ENCODE measurements at regions not wholly inside any gene's neighbourhood (a gene's known extent, or its start where the extent isn't known, plus 50 kb on each side); places are given as distances from the start of the nearest gene placed in this dataset.
A peak's percentile ranks its signal among the peaks of the same experiment; 100 is the strongest.

DNA sequence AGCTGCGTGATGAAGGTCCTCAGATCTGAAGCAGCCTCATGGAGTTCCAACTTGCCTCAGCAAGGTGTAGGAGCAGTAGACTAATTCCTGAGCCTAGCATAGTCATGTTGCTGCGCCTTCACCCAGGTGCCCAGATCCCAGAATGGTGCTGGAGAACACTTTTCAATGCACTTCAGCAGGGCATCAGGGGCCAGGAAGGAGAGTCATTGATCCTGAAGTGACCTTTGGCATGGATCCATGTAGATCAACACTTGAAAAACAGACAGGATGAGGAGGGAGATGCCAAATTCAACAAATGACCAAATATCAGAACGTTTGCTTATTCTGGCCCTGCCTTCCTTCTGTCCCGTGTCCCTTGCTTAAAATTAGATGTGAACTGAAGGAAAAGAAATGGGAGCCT, 91.9 kb downstream of the LEPR start:
- CTCF ChIA-PET (ENCODE audit: partially characterized antibody), result no interaction called here
- intact Hi-C loops (cut with micrococcal nuclease), result no loop called here
- peaks cover 0 to 7% (median 0%) of the 10 kb centered on the region in 8 donors for H3K9me3 Mint-ChIP-seq

DNA sequence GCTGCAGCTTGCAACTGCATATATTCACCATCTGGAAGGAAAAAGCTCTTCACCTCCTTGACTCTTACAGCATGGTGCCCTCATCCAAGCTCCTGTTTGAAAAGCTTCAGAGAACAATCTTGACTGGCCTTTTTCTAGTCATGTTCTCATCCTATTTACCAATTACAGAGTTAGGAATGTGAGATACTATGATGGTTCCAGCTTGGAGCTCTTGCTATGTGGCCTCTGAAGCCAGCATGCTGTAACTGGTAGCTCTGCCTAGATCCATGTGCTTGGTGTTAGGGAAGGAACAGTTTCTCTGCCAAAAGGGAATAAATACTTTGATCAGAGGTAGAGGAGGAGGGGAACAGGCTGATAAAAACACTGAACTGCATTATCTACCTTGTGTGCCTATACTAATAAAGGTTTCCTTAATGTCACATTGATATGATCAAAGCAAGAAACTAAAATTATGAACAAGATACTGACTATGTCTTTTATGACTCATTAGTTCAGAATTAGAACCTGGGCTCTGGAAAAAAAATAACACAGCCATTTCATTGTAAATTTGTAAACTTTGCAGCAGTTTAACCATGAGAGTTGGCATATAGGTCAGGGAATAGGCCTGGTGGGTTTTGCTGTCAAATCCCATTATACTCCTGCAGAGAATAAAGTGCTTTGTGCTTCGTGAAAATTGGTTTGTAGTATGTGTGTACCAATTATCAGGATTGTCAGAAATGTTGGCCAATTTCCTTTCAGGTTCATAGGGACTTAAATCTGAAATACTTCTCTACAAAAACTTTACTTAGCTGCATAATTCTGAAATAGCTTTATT, 92.7 kb downstream of the LEPR start:
- Histone ChIP-seq H3K27ac (ENCODE audit: low read depth, low read length) (no peak overlapping the region), H3K27me3 (ENCODE audit: insufficient read depth, low read length) (no peaks in the 10 kb centered on the region), H3K36me3 (ENCODE audit: insufficient read depth, low read length) (no peaks in the 10 kb centered on the region), H3K9me3 (ENCODE audit: control insufficient read depth in 1 of 2, low read length in 2 of 2) (no peaks in the 10 kb centered on the region), H3K4me3 (ENCODE audit: low read length in 2 of 2) (no peak overlapping the region), H3K4me1 (ENCODE audit: insufficient read depth, low read length) (no peaks in the 10 kb centered on the region)
- DNase-seq, result no peak
- Mint-ChIP-seq H3K4me1 (no peaks in the 10 kb centered on the region), H3K27me3 (no peaks in the 10 kb centered on the region), H3K9me3 (peaks cover 0 to 3% (median 0%) of the 10 kb centered on the region in 8 donors), H3K4me3 (no peak overlapping the region), H3K36me3 (no peaks in the 10 kb centered on the region), H3K27ac (no peak overlapping the region)
- ChIA-PET CTCF (ENCODE audit: partially characterized antibody) (no interaction called here), POLR2A (ENCODE audit: partially characterized antibody) (no interaction called here)
- intact Hi-C loops (cut with micrococcal nuclease), result no loop called here

More for the DNA sequence above, 91.9 kb downstream of the LEPR start:
- H3K4me1 ChIP-seq (ENCODE audit: insufficient read depth, low read length), result no peaks in the 10 kb centered on the region
- no peaks in the 10 kb centered on the region for H3K27me3 Mint-ChIP-seq
- H3K27ac ChIP-seq (ENCODE audit: low read depth, low read length), result no peak overlapping the region
- no peak overlapping the region for H3K4me3 ChIP-seq (ENCODE audit: low read length in 2 of 2)
- no peaks in the 10 kb centered on the region for H3K9me3 ChIP-seq (ENCODE audit: control insufficient read depth in 1 of 2, low read length in 2 of 2)
- H3K4me3 Mint-ChIP-seq, result no peak overlapping the region
- H3K36me3 ChIP-seq (ENCODE audit: insufficient read depth, low read length), result no peaks in the 10 kb centered on the region
- no peak for DNase-seq
- H3K36me3 Mint-ChIP-seq, result no peaks in the 10 kb centered on the region
- no peaks in the 10 kb centered on the region for H3K4me1 Mint-ChIP-seq
- H3K27me3 ChIP-seq (ENCODE audit: insufficient read depth, low read length), result no peaks in the 10 kb centered on the region
- POLR2A ChIA-PET (ENCODE audit: partially characterized antibody), result no interaction called here
- H3K27ac Mint-ChIP-seq, result no peak overlapping the region

DNA sequence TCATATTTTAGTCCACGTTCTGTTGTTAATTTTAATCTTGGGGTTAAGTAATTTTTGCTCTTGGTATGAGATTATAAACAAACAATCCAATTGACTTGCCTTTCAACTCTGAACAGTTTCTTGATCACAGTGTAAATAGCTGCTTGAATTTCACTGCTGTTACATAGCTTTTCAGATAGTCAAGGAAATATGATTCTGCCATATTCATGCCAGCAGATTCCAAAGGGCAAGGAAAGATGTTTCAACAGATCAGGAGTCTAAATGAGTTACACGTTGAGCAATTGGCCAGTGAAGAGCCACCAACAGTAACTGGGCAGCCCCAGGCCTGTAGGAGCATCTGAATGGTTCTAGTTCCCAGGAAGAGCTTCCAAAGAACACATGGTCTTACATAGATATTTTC, 93.6 kb downstream of the LEPR start:
- Histone ChIP-seq H3K4me1 (ENCODE audit: insufficient read depth, low read length) (no peaks in the 10 kb centered on the region), H3K9me3 (ENCODE audit: control insufficient read depth in 1 of 2, low read length in 2 of 2) (no peaks in the 10 kb centered on the region), H3K36me3 (ENCODE audit: insufficient read depth, low read length) (no peaks in the 10 kb centered on the region), H3K27ac (ENCODE audit: low read depth, low read length) (no peak overlapping the region), H3K4me3 (ENCODE audit: low read length in 2 of 2) (no peak overlapping the region), H3K27me3 (ENCODE audit: insufficient read depth, low read length) (no peaks in the 10 kb centered on the region)
- no peak overlapping the region for H3K27ac Mint-ChIP-seq
- no peaks in the 10 kb centered on the region for H3K36me3 Mint-ChIP-seq
- no peaks in the 10 kb centered on the region for H3K27me3 Mint-ChIP-seq
- POLR2A ChIA-PET (ENCODE audit: partially characterized antibody), result no interaction called here
- no peak overlapping the region for H3K4me3 Mint-ChIP-seq
- intact Hi-C loops (cut with micrococcal nuclease), result no loop called here
- peaks cover 0 to 2% (median 0%) of the 10 kb centered on the region in 8 donors for H3K9me3 Mint-ChIP-seq
- CTCF ChIA-PET (ENCODE audit: partially characterized antibody), result no interaction called here
- no peak for DNase-seq
- no peaks in the 10 kb centered on the region for H3K4me1 Mint-ChIP-seq

DNA sequence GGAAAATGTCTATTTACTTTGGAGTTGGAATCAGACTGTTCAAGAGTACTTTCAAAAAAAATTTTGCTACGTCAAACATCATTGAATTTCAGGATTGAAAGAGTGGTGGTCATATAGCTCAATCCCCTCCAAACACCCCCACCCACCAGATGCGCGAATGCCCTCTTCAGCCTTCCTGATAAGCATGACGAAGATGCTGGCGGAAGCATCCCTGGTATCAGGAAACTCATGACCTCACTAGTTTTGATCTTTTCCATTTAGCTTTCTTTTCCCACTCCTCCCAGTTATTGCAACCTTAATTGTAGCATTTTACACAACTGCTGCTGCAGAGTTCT, 104.4 kb downstream of the LEPR start:
- POLR2A ChIA-PET (ENCODE audit: partially characterized antibody), result no interaction called here

DNA sequence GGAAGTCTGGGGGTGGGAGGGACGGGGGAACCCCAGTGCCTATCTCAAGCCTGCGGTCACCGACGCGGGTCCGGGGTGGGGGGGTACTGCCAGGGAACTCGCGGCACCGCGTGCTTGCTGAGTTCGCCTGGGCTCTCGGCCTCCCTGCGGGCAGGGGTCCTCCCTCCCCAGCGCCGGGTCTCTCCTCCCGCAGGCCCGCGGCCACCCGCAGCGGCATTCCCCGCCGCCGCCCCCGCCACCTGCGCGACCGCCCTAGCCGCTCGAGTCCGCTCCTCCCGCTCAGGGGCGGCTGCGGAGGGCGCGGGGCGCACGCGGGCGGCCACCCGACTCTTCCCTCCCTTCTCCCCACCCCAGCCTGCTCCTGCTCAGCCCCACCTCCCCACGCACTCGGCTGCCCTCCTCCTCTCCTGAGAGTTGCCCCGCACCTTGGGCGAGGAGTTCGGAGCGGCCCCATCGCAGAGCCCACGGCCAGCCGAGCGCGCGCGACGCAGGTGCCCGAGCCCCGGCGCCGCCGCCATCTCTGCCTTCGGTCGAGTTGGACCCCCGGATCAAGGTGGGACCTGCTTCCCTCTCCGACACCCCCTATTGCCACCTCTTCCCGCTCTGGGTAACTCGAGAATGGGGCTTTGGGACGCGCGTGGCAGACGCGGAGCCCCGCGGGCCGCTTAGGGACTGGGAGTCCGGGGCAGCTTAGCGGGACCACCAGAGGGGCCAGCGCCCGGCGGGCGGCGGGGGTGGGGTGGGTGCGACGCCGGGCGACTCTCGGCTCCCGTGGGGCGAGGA, 105.0 kb downstream of the LEPR start:
- H3K4me3 Mint-ChIP-seq, result peak overlapping the region in 3 of 8 donors; percentile 40 to 67 (median 45)
- Histone ChIP-seq H3K9me3 (ENCODE audit: control insufficient read depth in 1 of 2, low read length in 2 of 2) (no peaks in the 10 kb centered on the region), H3K36me3 (ENCODE audit: insufficient read depth, low read length) (no peaks in the 10 kb centered on the region), H3K4me3 (ENCODE audit: low read length in 2 of 2) (no peak overlapping the region), H3K4me1 (ENCODE audit: insufficient read depth, low read length) (no peaks in the 10 kb centered on the region), H3K27ac (ENCODE audit: low read depth, low read length) (no peak overlapping the region), H3K27me3 (ENCODE audit: insufficient read depth, low read length) (peaks cover 8% of the 10 kb centered on the region)
- H3K4me1 Mint-ChIP-seq, result peaks cover 0 to 5% (median 2%) of the 10 kb centered on the region in 4 donors
- ChIA-PET CTCF (ENCODE audit: partially characterized antibody) (no interaction called here), POLR2A (ENCODE audit: partially characterized antibody) (no interaction called here)
- H3K27ac Mint-ChIP-seq, result no peak overlapping the region
- DNase-seq, result no peak
- peaks cover 26 to 29% of the 10 kb centered on the region in 2 donors for H3K27me3 Mint-ChIP-seq
- H3K36me3 Mint-ChIP-seq, result peaks cover 0 to 22% of the 10 kb centered on the region in 2 donors
- peaks cover 0 to 7% (median 2%) of the 10 kb centered on the region in 8 donors for H3K9me3 Mint-ChIP-seq
- intact Hi-C loops (cut with micrococcal nuclease), result no loop called here

More for the DNA sequence above, 104.4 kb downstream of the LEPR start:
- no peak overlapping the region for H3K27ac ChIP-seq (ENCODE audit: low read depth, low read length)
- no peaks in the 10 kb centered on the region for H3K36me3 ChIP-seq (ENCODE audit: insufficient read depth, low read length)
- H3K4me3 ChIP-seq (ENCODE audit: low read length in 2 of 2), result no peak overlapping the region
- Mint-ChIP-seq H3K27ac (no peak overlapping the region), H3K4me3 (peak overlapping the region in 5 of 8 donors; percentile 18 to 67 (median 45)), H3K36me3 (peaks cover 0 to 22% of the 10 kb centered on the region in 2 donors), H3K9me3 (peaks cover 0 to 7% (median 2%) of the 10 kb centered on the region in 8 donors), H3K27me3 (peaks cover 26 to 29% of the 10 kb centered on the region in 2 donors), H3K4me1 (peaks cover 0 to 5% (median 2%) of the 10 kb centered on the region in 4 donors)
- H3K27me3 ChIP-seq (ENCODE audit: insufficient read depth, low read length), result peaks cover 8% of the 10 kb centered on the region
- no peaks in the 10 kb centered on the region for H3K9me3 ChIP-seq (ENCODE audit: control insufficient read depth in 1 of 2, low read length in 2 of 2)
- DNase-seq, result no peak
- intact Hi-C loops (cut with micrococcal nuclease), result no loop called here
- CTCF ChIA-PET (ENCODE audit: partially characterized antibody), result no interaction called here
- H3K4me1 ChIP-seq (ENCODE audit: insufficient read depth, low read length), result no peaks in the 10 kb centered on the region

DNA sequence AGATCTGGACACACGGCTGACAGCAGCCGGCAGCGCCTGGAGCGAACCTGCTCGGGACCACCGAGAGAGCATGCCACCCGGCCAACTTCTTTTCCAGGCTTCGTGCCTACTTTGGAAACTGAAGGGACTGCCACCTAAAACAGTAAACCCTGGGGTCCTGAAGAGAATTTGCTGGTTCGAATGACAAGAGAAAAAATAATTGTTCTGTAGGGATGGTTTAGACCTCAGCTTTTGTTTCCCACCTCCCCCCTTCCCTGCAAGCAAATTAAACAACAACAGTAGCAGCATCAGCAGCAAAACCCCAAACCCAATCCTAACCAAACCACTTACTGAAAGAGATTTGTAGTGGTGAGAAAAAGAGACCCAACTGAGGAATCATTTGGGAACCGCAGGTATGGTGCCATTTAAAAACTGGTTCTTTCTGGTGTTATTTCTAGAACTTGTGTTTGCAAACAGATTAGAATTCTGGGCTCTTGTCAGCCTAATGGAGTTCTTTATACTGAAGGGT, 105.6 kb downstream of the LEPR start:
- Mint-ChIP-seq H3K4me1 (peaks cover 0 to 5% (median 2%) of the 10 kb centered on the region in 4 donors), H3K27ac (no peak overlapping the region), H3K36me3 (peaks cover 0 to 22% of the 10 kb centered on the region in 2 donors), H3K9me3 (peaks cover 0 to 10% (median 1%) of the 10 kb centered on the region in 8 donors), H3K4me3 (peak overlapping the region in 1 of 8 donors; percentile 20), H3K27me3 (peaks cover 29 to 32% of the 10 kb centered on the region in 2 donors)
- Histone ChIP-seq H3K27me3 (ENCODE audit: insufficient read depth, low read length) (peaks cover 8% of the 10 kb centered on the region), H3K9me3 (ENCODE audit: control insufficient read depth in 1 of 2, low read length in 2 of 2) (no peaks in the 10 kb centered on the region), H3K4me3 (ENCODE audit: low read length in 2 of 2) (no peak overlapping the region), H3K4me1 (ENCODE audit: insufficient read depth, low read length) (no peaks in the 10 kb centered on the region), H3K27ac (ENCODE audit: low read depth, low read length) (no peak overlapping the region), H3K36me3 (ENCODE audit: insufficient read depth, low read length) (no peaks in the 10 kb centered on the region)
- intact Hi-C loops (cut with micrococcal nuclease), result no loop called here
- CTCF ChIA-PET (ENCODE audit: partially characterized antibody), result no interaction called here
- no peak for DNase-seq
- POLR2A ChIA-PET (ENCODE audit: partially characterized antibody), result no interaction called here

DNA sequence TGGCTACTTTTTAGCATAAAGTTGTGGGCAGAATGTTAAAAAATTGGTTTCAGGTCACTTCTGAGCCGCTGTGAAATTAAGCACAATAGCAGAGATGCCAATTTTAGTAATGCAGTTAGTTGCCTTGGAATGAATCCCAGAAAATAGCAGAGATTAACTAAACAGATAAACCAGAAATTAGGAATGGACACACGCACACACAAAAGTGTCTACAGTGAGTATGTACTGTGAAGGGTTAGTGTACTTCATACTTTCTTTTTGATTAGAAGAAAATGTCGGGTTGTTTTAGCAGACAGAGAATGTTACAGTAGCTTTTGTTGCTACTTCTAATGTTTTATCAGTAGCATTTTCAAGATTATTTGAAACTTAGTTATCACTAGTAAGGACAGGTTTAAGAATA, 106.7 kb downstream of the LEPR start:
- Mint-ChIP-seq H3K4me1 (peaks cover 0 to 5% (median 2%) of the 10 kb centered on the region in 4 donors), H3K27me3 (peaks cover 29 to 35% of the 10 kb centered on the region in 2 donors), H3K36me3 (peaks cover 0 to 21% of the 10 kb centered on the region in 2 donors), H3K4me3 (no peak overlapping the region), H3K9me3 (peaks cover 0 to 14% (median 3%) of the 10 kb centered on the region in 8 donors), H3K27ac (no peak overlapping the region)
- no peak for DNase-seq
- H3K36me3 ChIP-seq (ENCODE audit: insufficient read depth, low read length), result no peaks in the 10 kb centered on the region
- no peaks in the 10 kb centered on the region for H3K4me1 ChIP-seq (ENCODE audit: insufficient read depth, low read length)
- ChIA-PET POLR2A (ENCODE audit: partially characterized antibody) (no interaction called here), CTCF (ENCODE audit: partially characterized antibody) (no interaction called here)
- no peaks in the 10 kb centered on the region for H3K9me3 ChIP-seq (ENCODE audit: control insufficient read depth in 1 of 2, low read length in 2 of 2)
- peaks cover 8% of the 10 kb centered on the region for H3K27me3 ChIP-seq (ENCODE audit: insufficient read depth, low read length)
- no peak overlapping the region for H3K27ac ChIP-seq (ENCODE audit: low read depth, low read length)
- intact Hi-C loops (cut with micrococcal nuclease), result no loop called here
- H3K4me3 ChIP-seq (ENCODE audit: low read length in 2 of 2), result no peak overlapping the region

All from CD4-positive, alpha-beta memory T cell (primary cell).